ENCODE measurements at regions not wholly inside any gene's neighbourhood (a gene's known extent, or its start where the extent isn't known, plus 50 kb on each side); places are given as distances from the start of the nearest gene placed in this dataset.

DNA sequence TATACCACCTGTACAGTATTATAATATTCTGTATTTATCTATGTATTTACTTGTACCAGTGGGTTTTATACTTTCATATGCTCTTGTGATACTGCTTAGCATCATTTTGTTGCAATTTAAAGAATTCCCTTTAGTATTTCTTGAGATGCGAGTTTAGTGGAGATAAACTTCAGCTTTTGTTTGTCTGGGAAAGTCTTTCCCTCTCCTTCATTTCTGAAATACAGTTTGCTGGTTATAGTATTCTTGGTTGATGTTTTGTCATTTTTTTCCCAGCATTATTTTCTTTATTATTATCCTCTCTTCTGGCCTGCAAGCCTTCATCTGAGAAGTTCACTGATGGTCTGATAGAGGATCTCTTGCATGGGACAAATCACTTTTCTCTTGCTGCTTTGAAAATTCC, 136.6 kb upstream of the MCHR2 start:
- no peak for DNase-seq

GRCh38 chr6:100126790-100127484, 132.9 kb upstream of the MCHR2 start:
- no peak for DNase-seq

DNA sequence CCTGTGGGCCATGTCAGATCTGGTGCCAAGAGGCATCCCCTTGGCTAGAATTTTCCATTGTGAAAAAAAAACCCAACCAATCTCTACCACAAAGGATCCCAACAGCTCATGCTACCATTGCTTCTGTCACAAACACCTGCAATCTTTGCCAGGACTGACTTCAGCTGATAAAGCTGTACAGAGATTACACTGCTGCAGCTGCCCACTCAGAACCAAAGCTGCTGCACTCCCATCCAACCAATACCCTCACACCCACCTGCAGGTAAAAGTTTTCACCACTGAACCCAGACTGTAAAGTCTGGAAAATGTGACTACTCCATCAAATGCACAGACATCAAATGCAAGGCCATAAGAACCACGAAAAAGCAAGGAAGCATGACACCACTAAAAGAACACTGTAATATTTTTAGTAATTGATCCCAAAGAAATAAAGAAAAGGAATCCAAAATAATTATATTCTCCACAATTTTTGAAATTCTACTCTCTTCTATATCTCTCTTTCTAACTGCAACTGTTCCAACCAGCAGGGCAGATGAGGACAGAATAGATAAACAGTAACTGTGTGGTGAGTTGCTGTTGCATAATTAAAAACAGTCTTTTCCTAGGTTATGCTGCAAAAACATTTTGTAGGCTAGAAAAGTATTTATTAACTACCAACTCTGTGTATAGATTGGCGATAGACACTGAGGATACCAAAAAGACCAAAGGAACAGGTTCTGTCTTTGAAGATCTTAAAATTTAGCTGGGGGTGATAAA, 128.0 kb upstream of the MCHR2 start:
- no peak for DNase-seq

GRCh38 chr6:100119261-100119660, 125.2 kb upstream of the MCHR2 start:
- no peak for DNase-seq

- DNase-seq, result no peak
These were observed 124.3 kb upstream of the MCHR2 start for GRCh38 chr6:100118301-100118700.

GRCh38 chr6:100117680-100118079, 123.7 kb upstream of the MCHR2 start:
- DNase-seq, result no peak

- peak; percentile 63 for DNase-seq
These were observed 122.6 kb upstream of the MCHR2 start for GRCh38 chr6:100116411-100117194.

DNA sequence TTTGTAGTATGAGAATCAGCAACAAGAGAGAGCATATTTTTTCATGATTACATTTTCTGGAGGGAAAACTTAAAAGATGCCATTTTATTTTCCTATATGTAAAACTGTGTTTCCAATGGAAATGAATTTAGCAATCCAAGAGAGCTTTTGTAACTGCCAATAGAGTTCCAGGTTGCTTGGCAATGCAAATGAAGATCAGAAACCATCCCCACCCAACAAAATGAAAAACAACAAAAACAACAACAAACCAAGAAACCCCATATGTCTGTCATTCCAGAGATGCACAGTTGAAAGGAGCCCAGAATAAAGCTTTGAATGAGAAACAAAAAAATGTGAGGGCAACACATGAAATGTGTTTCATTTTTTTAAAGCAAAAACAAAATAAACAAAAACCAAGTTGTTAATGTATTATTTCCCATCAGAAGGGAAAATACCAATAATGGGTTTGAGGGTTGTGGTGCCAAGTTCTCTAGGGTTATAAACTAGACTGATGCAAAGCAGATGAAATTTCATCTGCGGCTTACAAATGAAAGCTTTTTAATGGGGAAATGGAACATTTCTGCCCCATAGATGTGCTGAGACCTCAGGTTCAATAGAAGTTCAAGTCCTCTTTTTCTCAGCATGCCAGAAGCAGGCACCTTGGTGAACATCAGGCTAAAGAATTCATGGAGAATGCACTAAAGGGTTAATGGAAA, 121.5 kb upstream of the MCHR2 start:
- DNase-seq, result no peak

- DNase-seq, result no peak
These were observed 119.0 kb upstream of the MCHR2 start for GRCh38 chr6:100112855-100113508.

DNA sequence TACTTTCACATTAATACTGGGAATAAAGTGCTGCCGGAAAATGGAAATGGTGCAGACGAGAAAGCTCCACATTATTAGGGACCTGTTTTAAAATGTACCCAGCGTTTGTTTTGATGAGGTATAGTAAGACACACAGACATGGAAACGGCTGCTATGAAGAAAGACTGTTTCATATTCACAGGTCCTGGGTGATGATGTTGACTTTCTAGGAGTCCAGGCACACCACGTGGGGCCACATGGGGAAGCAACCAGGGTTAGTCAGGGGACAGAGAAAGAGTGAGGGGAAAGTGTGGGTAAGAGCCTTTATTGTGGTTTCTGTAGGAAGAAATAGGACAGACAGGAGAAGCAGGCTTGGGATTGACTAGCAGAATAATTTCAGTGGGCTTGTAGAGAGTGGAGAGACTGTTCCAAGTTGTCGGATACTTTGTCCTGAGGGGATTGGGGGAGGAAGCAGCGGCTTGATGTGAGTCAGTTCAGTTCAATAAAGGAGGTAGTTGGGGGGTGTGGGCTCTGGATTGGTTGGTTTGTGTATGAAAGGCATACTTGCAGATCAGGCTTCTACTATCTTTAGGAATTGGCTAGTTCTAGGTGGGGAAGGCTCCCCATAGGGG, 112.0 kb upstream of the MCHR2 start:
- DNase-seq, result no peak

DNA sequence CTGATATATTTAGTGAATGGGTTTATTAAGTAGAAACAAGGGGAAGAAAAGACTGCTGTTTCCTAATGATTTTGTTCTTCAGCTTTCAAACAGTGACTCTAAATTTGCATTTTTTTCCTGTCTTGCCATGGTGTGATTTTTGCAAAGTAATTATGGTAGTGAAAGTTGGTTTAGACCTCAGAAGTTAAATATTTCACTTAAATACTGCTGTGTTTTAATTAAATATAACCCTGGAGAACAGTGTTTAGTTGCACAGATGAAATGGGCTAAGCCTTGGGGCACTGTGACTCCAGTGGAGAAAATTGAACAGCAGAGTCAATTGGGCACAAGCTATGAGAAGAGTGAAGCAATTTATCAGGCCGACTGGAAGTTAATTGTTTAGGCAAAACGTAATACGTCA, 111.1 kb upstream of the MCHR2 start:
- DNase-seq, result no peak

DNA sequence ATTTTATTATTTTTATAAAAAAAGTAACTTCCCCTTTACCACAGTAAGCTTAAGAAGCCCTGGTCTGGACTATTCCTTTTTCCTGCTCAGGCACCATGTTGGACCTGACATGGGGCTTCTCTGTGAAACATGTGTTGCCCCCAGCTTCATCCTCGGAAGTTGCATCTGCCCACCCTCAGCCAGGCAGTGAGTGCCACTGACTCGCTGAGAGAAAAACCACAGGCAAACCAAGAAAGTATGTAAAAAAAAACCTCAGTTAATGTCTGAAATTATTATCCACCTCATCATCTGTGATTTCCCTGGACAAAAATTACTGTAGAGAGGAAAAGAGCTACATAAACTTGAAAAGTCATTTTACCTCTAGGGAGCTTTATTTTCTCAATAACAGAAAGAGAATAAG, 109.9 kb upstream of the MCHR2 start:
- DNase-seq, result no peak

GRCh38 chr6:100103194-100103593, 109.2 kb upstream of the MCHR2 start:
- no peak for DNase-seq

GRCh38 chr6:100101644-100102043, 107.6 kb upstream of the MCHR2 start:
- DNase-seq, result no peak

DNA sequence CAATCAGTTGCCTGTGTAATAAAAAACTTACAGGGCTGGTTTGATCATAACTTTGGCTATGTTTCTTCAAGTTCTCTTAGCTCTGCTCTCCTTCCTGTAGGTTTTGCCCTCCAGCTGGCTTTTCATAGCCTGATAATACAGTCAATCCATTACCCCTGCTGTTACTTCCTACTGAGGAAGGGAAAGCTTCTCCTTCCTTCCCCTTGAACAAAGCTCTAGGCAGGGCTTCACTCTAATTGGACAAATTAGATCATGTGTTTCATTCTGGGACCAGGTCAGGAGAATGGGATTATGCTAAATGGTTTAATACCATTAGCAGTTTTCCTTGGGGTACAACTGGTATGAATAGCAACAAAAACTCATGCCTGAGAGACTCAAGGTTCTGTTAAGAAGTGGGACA, 106.8 kb upstream of the MCHR2 start:
- DNase-seq, result no peak

- DNase-seq, result peak; percentile 26
These were observed 105.4 kb upstream of the MCHR2 start for GRCh38 chr6:100099189-100100074.

DNA sequence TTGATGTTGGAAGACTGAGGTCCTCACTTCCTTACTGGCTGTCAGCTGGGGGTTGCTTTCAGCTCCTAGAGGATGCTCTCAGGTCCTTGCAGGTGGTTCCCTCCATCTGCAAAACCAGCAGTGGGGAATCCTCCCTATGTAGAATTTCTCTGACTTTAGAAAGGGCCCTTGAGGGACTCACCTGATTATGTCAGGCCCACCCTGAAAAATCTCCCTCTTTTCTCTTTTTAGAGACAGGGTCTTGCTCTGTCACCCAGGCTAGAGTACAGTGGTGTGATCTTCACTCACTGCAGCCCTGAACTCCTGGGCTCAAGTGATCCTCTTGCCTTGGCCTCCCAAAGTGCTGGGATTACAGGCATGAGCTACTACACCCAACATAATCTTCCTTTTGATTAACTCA, 102.9 kb upstream of the MCHR2 start:
- no peak for DNase-seq

DNA sequence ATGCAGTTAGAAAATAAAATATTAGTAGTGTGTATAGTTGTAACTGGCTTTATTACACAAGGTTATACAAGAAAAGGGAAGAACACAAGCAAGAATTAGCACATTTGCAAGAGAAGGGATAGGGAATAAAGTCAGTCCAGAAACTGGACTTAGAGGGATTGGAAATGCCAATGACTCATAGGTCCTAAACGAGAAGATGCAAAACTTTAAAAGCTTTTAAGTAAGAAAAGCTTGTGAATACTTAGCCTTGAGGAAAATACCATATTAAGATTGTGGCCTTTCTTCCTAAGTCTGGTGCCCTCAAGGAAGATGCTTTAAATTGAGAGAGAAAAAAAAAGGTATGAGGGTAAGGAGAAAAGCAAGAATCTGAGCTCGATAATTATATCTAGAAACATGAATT, 102.3 kb upstream of the MCHR2 start:
- no peak for DNase-seq

GRCh38 chr6:100093405-100093804, 99.4 kb upstream of the MCHR2 start:
- DNase-seq, result no peak

GRCh38 chr6:100088009-100088408, 94.0 kb upstream of the MCHR2 start:
- DNase-seq, result no peak

DNA sequence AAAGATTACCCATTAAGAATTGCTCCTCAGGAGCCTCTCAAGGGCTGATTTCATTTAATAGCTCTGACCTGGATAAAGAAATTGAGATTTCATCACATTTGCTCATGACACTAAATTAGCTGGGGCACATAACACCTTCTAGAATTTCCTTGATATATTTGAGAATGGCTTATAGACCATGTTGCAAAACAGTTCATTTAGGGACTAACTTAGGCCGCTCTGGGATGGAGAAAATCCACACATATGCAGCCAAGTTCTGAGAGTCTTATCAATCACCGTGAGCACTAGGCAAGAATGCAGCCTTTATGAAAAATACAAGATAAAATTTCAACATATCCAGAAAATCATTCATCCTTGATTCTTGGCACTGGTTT, 91.0 kb upstream of the MCHR2 start:
- DNase-seq, result no peak
